RWPE1 (cell line): ENCODE measurements at regions not wholly inside any gene's neighbourhood (a gene's known extent, or its start where the extent isn't known, plus 50 kb on each side); places are given as distances from the start of the nearest gene placed in this dataset.

Experiments
- CTCF ChIA-PET: fragments of 350-600 bp; sonication (Branson Sonifier 250); formaldehyde crosslinking; extraction: SDS; loops from one replicate; lab custom pipeline; 2021; lab: Yijun Ruan, JAX
- POLR2A ChIA-PET: fragments of 400-600 bp; formaldehyde crosslinking; extraction: SDS; loops from one replicate; lab custom pipeline; 2020; ENCODE audit warnings: antibody characterized with exemption; ENCODE audit not compliant: low non-redundant PET; lab: Yijun Ruan, JAX
- DNase-seq: peaks from one replicate; pipeline ENCODE4 v3.0.0; 2012; ENCODE audit warnings: low spot score
- H3K27ac ChIP-seq: fragments of 450-650 bp; 2 replicates; pipeline ENCODE4 v1.5.1; 2017
- TF ChIP-seq, protein P1 (sequence below): fragments of 450-650 bp; conservative IDR thresholded peaks from 2 replicates; pipeline ENCODE4 v1.5.1; 2017; ENCODE audit warnings: low read depth, mild to moderate bottlenecking

- POLR2A ChIA-PET = no interaction called here
- no peak overlapping the region for H3K27ac ChIP-seq
- TF ChIP-seq, protein P1, sequence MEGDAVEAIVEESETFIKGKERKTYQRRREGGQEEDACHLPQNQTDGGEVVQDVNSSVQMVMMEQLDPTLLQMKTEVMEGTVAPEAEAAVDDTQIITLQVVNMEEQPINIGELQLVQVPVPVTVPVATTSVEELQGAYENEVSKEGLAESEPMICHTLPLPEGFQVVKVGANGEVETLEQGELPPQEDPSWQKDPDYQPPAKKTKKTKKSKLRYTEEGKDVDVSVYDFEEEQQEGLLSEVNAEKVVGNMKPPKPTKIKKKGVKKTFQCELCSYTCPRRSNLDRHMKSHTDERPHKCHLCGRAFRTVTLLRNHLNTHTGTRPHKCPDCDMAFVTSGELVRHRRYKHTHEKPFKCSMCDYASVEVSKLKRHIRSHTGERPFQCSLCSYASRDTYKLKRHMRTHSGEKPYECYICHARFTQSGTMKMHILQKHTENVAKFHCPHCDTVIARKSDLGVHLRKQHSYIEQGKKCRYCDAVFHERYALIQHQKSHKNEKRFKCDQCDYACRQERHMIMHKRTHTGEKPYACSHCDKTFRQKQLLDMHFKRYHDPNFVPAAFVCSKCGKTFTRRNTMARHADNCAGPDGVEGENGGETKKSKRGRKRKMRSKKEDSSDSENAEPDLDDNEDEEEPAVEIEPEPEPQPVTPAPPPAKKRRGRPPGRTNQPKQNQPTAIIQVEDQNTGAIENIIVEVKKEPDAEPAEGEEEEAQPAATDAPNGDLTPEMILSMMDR = no peak
- DNase-seq = no peak
- CTCF ChIA-PET = no interaction called here
These were observed 392.8 kb downstream of the DNAH5 start for GRCh38 chr5:13551645-13552044.

DNA sequence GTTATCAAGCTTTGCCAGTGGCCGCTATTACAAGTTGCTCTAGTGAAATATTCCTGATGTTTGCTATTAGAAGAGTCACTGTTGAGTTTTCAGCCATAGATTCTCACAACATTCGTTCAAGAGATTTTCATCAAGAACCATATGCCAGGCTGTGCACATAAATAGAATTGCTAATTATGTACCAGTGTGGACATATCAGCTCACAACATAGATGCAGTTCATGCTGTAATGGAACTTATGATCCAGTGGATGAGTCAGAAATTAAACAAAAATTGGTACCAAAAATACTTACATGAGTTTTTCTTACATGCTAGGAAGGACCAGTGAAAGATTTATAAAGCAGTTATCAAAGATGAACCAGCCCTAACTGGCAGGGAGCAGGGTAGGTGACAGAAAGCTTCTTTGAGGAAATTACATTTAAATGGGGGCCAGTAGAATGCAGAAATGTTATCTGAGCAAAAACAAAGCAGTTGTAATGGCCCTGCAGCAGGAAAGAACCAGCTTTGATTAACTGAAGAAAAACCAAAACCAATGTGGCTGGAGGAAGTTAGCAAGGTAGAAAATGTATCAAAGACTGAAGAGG is 404.2 kb downstream of the DNAH5 start:
- no peak overlapping the region for H3K27ac ChIP-seq
- POLR2A ChIA-PET = no interaction called here
- TF ChIP-seq, protein P1 = no peak
- DNase-seq = no peak
- CTCF ChIA-PET = no interaction called here

GRCh38 chr5:13536933-13537332 is 407.6 kb downstream of the DNAH5 start:
- no peak overlapping the region for H3K27ac ChIP-seq
- DNase-seq = no peak
- POLR2A ChIA-PET = no interaction called here
- TF ChIP-seq, protein P1 = no peak
- CTCF ChIA-PET = no interaction called here

DNA sequence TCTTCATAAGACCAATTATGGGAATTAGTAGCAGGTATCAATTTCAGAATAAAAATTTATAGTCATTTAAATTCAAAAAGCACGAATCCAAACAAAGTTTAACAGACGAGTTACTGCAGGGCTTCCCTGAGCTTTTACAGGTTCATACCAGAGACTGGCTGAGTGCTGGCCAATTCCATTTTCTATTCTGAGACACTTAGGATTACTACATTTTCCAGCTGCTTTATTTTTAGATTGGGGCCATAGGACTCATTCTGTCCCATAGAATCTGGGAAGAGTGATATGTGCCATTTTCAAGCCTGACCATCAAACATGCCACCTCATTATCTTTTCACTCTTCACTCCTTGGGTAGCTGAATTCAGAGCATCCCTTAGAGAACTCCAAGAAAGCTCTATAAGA is 410.7 kb downstream of the DNAH5 start:
- DNase-seq = no peak
- TF ChIP-seq, protein P1 = no peak
- CTCF ChIA-PET = no interaction called here
- POLR2A ChIA-PET = no interaction called here
- no peak overlapping the region for H3K27ac ChIP-seq

GRCh38 chr5:13529300-13529699 is 415.2 kb downstream of the DNAH5 start:
- DNase-seq = no peak
- CTCF ChIA-PET = no interaction called here
- TF ChIP-seq, protein P1 = no peak
- POLR2A ChIA-PET = no interaction called here
- H3K27ac ChIP-seq = no peak overlapping the region

GRCh38 chr5:13524936-13525335 is 419.6 kb downstream of the DNAH5 start:
- TF ChIP-seq, protein P1 = no peak
- CTCF ChIA-PET = no interaction called here

More at GRCh38 chr5:13524936-13525335, 419.6 kb downstream of the DNAH5 start:
- POLR2A ChIA-PET = no interaction called here
- no peak overlapping the region for H3K27ac ChIP-seq
- DNase-seq = no peak
